H1 (cell line): ENCODE measurements at regions not wholly inside any gene's neighbourhood (a gene's known extent, or its start where the extent isn't known, plus 50 kb on each side); places are given as distances from the start of the nearest gene placed in this dataset.

ENCODE experiments used
- KDM1A ChIP-seq: fragments of 200-600, 300-600 bp; sonication (generic); IDR thresholded peaks from 2 replicates; pipeline ENCODE4 v1.7.1; 2016; ENCODE audit warnings: mild to moderate bottlenecking, low read length, borderline replicate concordance
- POLR2AphosphoS5 ChIP-seq: IDR thresholded peaks from 2 replicates; pipeline ENCODE4 v1.6.1; 2011; ENCODE audit warnings: low read depth, low read length
- ZNF274 ChIP-seq: IDR thresholded peaks from 2 replicates; pipeline ENCODE4 v1.7.0; 2012; ENCODE audit warnings: low read length, borderline replicate concordance; ENCODE audit errors: extremely low read depth

- TF ChIP-seq KDM1A: no peak
- no peak for TF ChIP-seq POLR2AphosphoS5
- no peak for TF ChIP-seq ZNF274
Observed at GRCh38 chr14:98143566-98143965, 1128.4 kb downstream of the BCL11B start.
